K562 (cell line): ENCODE measurements at regions not wholly inside any gene's neighbourhood (a gene's known extent, or its start where the extent isn't known, plus 50 kb on each side); places are given as distances from the start of the nearest gene placed in this dataset.
"Not testable (repeated sequence)": the region's sequence is repeated elsewhere in the genome, so short reads cannot be mapped to it uniquely, and the experiment has no call there.

Experiments
- ATAC-seq: fragments of 200-7000 bp; cut with Tn5 transposase; 3 replicates; pipeline ENCODE4 v1.9.1; 2020; ENCODE audit warnings: moderate library complexity
- BruUV-seq: library from RNA; stranded (reverse); fragments of 400-500 nt; replicated peaks from 2 replicates; lab custom pipeline; 2021; lab: Mats Ljungman, UMichigan
- CTCF ChIA-PET: fragments of 300-600 bp; formaldehyde crosslinking; extraction: SDS; loops from one replicate; lab custom pipeline; 2021; ENCODE audit warnings: low intra/inter-chr PET ratio; lab: Yijun Ruan, JAX
- POLR2A ChIA-PET: fragments of 300-600, 350-650 bp; sonication (Branson Sonifier 250); formaldehyde crosslinking; extraction: SDS; loops from one replicate; lab custom pipeline; 2021; ENCODE audit warnings: antibody characterized with exemption, inconsistent platforms; lab: Yijun Ruan, JAX
- DNase-seq, 4 experiments: peaks; one replicate each; pipeline versions ENCODE4 v3.0.0 to v3.0.0-alpha.2; 2011 to 2018; ENCODE audit warnings: low spot score in 3 of 4, mixed read lengths in 3 of 4; ENCODE audit errors: extremely low read depth in 1 of 4
- FAIRE-seq: peaks from 2 replicates; lab custom pipeline; 2011; peaks lifted over from hg19 to GRCh38; lab: Jason Lieb, UNC
- H2AFZ ChIP-seq: 2 replicates; pipeline ENCODE4 v1.6.0; 2011; ENCODE audit warnings: low read depth, low read length, control low read depth, inconsistent platforms
- H3K27ac ChIP-seq: fragments of 200-600 bp; 3 replicates; pipeline ENCODE4 v1.8.0; 2011; ENCODE audit warnings: low read depth, mild to moderate bottlenecking, control low read depth, inconsistent platforms, low read length, moderate library complexity, mixed read lengths; ENCODE audit errors: extremely low read depth
- H3K27me3 ChIP-seq, 2 experiments: fragments of 300-600 bp in 1 of 2; 2 replicates in 1 of 2; 3 replicates in 1 of 2; pipeline versions ENCODE4 v1.6.0 to v1.8.0; 2011; ENCODE audit warnings: inconsistent platforms in 2 of 2, low read length in 2 of 2, mild to moderate bottlenecking in 1 of 2, mixed read lengths in 1 of 2, moderate library complexity in 1 of 2; ENCODE audit not compliant: control insufficient read depth in 2 of 2, insufficient read depth in 2 of 2
- H3K36me3 ChIP-seq: fragments of 300-600 bp; 3 replicates; pipeline ENCODE4 v1.8.0; 2011; ENCODE audit warnings: mild to moderate bottlenecking, low read length, inconsistent platforms; ENCODE audit not compliant: control insufficient read depth, insufficient read depth
- H3K4me1 ChIP-seq, 2 experiments: fragments of 200-600 bp in 1 of 2; replicated peaks in 1 of 2; 2 replicates in 1 of 2; 3 replicates in 1 of 2; pipeline versions ENCODE4 v1.5.1 to v1.8.0; 2011; ENCODE audit warnings: inconsistent platforms in 2 of 2, low read length in 2 of 2, mild to moderate bottlenecking in 1 of 2, mixed read lengths in 1 of 2, moderate library complexity in 1 of 2; ENCODE audit not compliant: control insufficient read depth in 2 of 2, insufficient read depth in 2 of 2
- H3K4me2 ChIP-seq: 2 replicates; pipeline ENCODE4 v1.6.1; 2011; ENCODE audit warnings: low read length, control low read depth, inconsistent platforms, mixed read lengths; ENCODE audit not compliant: insufficient read depth
- H3K4me3 ChIP-seq: fragments of 200-600 bp; sonication (generic), shearing (Covaris generic); 2 replicates; pipeline ENCODE4 v1.5.1; 2016; ENCODE audit warnings: control low read depth, inconsistent platforms
- H3K79me2 ChIP-seq: fragments of 200-600 bp; 3 replicates; pipeline ENCODE4 v1.8.0; 2011; ENCODE audit warnings: low read length, inconsistent platforms; ENCODE audit not compliant: control insufficient read depth, insufficient read depth
- H3K9ac ChIP-seq, 2 experiments: 2 replicates each; pipeline versions ENCODE4 v1.6.0 to v1.6.1; 2011; ENCODE audit warnings: low read depth in 2 of 2, low read length in 2 of 2, control low read depth in 1 of 2, inconsistent platforms in 1 of 2, mild to moderate bottlenecking in 1 of 2, mixed read lengths in 1 of 2; ENCODE audit not compliant: insufficient read depth in 1 of 2
- H3K9me1 ChIP-seq: one replicate; pipeline ENCODE4 v1.6.0; 2011; ENCODE audit warnings: inconsistent platforms, mild to moderate bottlenecking, low read length, moderate library complexity; ENCODE audit not compliant: control insufficient read depth, insufficient read depth
- H3K9me3 ChIP-seq: replicated peaks from 2 replicates; pipeline ENCODE4 v1.5.1; 2011; ENCODE audit warnings: low read depth, low read length, inconsistent platforms; ENCODE audit not compliant: control insufficient read depth, insufficient read depth
- H4K20me1 ChIP-seq: replicated peaks from 2 replicates; pipeline ENCODE4 v1.6.1; 2011; ENCODE audit warnings: low read length, inconsistent platforms, mixed read lengths; ENCODE audit not compliant: control insufficient read depth, insufficient read depth
- ZNF224 ChIP-seq: sonication (generic); formaldehyde crosslinking; IDR thresholded peaks from 2 replicates; pipeline ENCODE4 v1.8.0; 2022; ENCODE audit warnings: mild to moderate bottlenecking, missing genetic modification reagents
- WGBS: fragments of 100-300 bp; shearing (Covaris generic); methylation state at CpG from one replicate; pipeline ENCODE4 v1.1.6; 2016; ENCODE audit warnings: low coverage, mixed read lengths; ENCODE audit not compliant: insufficient coverage; ENCODE audit errors: missing lambda C conversion rate; 5-methylcytosine and 5-hydroxymethylcytosine counted together
- in situ Hi-C: fragments of 300-500 bp; cut with MboI; formaldehyde crosslinking; loops from 4 replicates; pipeline ENCODE4 v1.15.0; 2018; ENCODE audit warnings: inconsistent platforms, mixed read lengths
- intact Hi-C: fragments of 100-400 bp; cut with micrococcal nuclease; formaldehyde crosslinking; loops from 2 replicates; pipeline ENCODE4 v1.14.2; 2022

- TF ChIP-seq ZNF224: no peak
These were observed 56.5 kb upstream of the GPD1L start (continued) for GRCh38 chr3:32049916-32050315.

- H3K4me1 ChIP-seq, H3K79me2 ChIP-seq, H4K20me1 ChIP-seq, H3K9me3 ChIP-seq, H3K27me3 ChIP-seq, H3K36me3 ChIP-seq, intact Hi-C loops, H2AFZ ChIP-seq, H3K4me3 ChIP-seq, H3K9ac ChIP-seq, ATAC-seq, CTCF ChIA-PET, POLR2A ChIA-PET, H3K9me1 ChIP-seq, in situ Hi-C loops, BruUV-seq, H3K27ac ChIP-seq, H3K4me2 ChIP-seq, DNase-seq, FAIRE-seq: not testable (repeated sequence)
- WGBS: 2% methylated on average over 2 of the region's 2 CpGs
These were observed 54.2 kb upstream of the GPD1L start for GRCh38 chr3:32052230-32052629.

GRCh38 chr3:32052851-32053250 lies 53.6 kb upstream of the GPD1L start:
- intact Hi-C loops, H3K4me2 ChIP-seq, CTCF ChIA-PET, H3K4me3 ChIP-seq, H3K9me1 ChIP-seq, H2AFZ ChIP-seq, H3K79me2 ChIP-seq, H3K27me3 ChIP-seq, H3K4me1 ChIP-seq, POLR2A ChIA-PET, DNase-seq, FAIRE-seq, H3K36me3 ChIP-seq, ATAC-seq, in situ Hi-C loops, H3K27ac ChIP-seq, H4K20me1 ChIP-seq, H3K9ac ChIP-seq, H3K9me3 ChIP-seq, BruUV-seq: not testable (repeated sequence)
- 3% methylated on average over 5 of the region's 5 CpGs for WGBS
